ENCODE measurements at regions not wholly inside any gene's neighbourhood (a gene's known extent, or its start where the extent isn't known, plus 50 kb on each side); places are given as distances from the start of the nearest gene placed in this dataset.

- DNase-seq: no peak
These were observed 133.2 kb upstream of the ZNF618 start for GRCh38 chr9:113742878-113743277.

GRCh38 chr9:113746486-113746885 lies 129.6 kb upstream of the ZNF618 start:
- no peak for DNase-seq

GRCh38 chr9:113748135-113748534 lies 128.0 kb upstream of the ZNF618 start:
- no peak for DNase-seq

- DNase-seq: no peak
These were observed 122.5 kb upstream of the ZNF618 start for GRCh38 chr9:113753398-113754119.

- no peak for DNase-seq
These were observed 121.4 kb upstream of the ZNF618 start for GRCh38 chr9:113754739-113755138.

GRCh38 chr9:113755433-113755832 lies 120.7 kb upstream of the ZNF618 start:
- no peak for DNase-seq

GRCh38 chr9:113756476-113757192 lies 119.5 kb upstream of the ZNF618 start:
- DNase-seq: no peak

- DNase-seq: no peak
These were observed 112.7 kb upstream of the ZNF618 start for GRCh38 chr9:113763429-113763828.

GRCh38 chr9:113764572-113764971 lies 111.5 kb upstream of the ZNF618 start:
- no peak for DNase-seq

- no peak for DNase-seq
These were observed 106.7 kb upstream of the ZNF618 start for GRCh38 chr9:113769412-113769811.

GRCh38 chr9:113770396-113770795 lies 105.7 kb upstream of the ZNF618 start:
- no peak for DNase-seq

GRCh38 chr9:113771199-113771598 lies 104.9 kb upstream of the ZNF618 start:
- no peak for DNase-seq

- DNase-seq: no peak
These were observed 103.8 kb upstream of the ZNF618 start for GRCh38 chr9:113772121-113772810.

- no peak for DNase-seq
These were observed 101.1 kb upstream of the ZNF618 start for GRCh38 chr9:113774963-113775362.

- DNase-seq: no peak
These were observed 100.4 kb upstream of the ZNF618 start for GRCh38 chr9:113775749-113776148.

- no peak for DNase-seq
These were observed 99.9 kb upstream of the ZNF618 start for GRCh38 chr9:113776194-113776593.

- DNase-seq: no peak
These were observed 94.7 kb upstream of the ZNF618 start for GRCh38 chr9:113781381-113781780.

- no peak for DNase-seq
These were observed 94.2 kb upstream of the ZNF618 start for GRCh38 chr9:113781896-113782295.

- no peak for DNase-seq
These were observed 92.6 kb upstream of the ZNF618 start for GRCh38 chr9:113783475-113783874.

GRCh38 chr9:113785334-113785733 lies 90.8 kb upstream of the ZNF618 start:
- no peak for DNase-seq

GRCh38 chr9:113786071-113786470 lies 90.0 kb upstream of the ZNF618 start:
- no peak for DNase-seq

GRCh38 chr9:113787871-113788270 lies 88.2 kb upstream of the ZNF618 start:
- no peak for DNase-seq

- no peak for DNase-seq
These were observed 87.3 kb upstream of the ZNF618 start for GRCh38 chr9:113788616-113789330.
